ENCODE measurements at regions not wholly inside any gene's neighbourhood (a gene's known extent, or its start where the extent isn't known, plus 50 kb on each side); places are given as distances from the start of the nearest gene placed in this dataset.

DNA sequence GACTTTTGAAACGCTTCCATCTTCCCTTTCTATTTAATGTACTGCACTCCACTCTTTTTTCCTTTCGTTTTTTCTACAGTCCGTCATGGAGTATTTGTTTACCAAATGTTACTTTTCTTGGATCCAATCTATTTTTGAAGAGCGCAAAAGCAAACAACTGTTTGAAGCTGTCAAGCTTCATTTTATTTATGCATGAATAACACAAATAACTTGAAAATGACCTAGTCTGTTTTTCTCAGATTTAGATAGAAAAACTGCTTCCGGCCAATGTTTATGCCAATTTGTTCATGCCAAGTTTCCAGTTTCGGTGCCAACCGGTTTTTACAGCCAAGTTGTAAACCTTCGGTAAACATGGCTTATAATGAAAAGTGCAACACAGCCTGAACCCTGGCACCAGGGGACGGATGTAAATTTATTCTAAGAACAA lies 150.9 kb upstream of the KLF6 start:
- Histone ChIP-seq H3K9me3 (ENCODE audit: control insufficient read depth in 2 of 3, low read length in 3 of 3) (no peaks in the 10 kb centered on the region), H3K36me3 (ENCODE audit: control insufficient read depth in 2 of 3, insufficient read depth in 3 of 3, low read length in 3 of 3) (no peaks in the 10 kb centered on the region), H3K27ac (ENCODE audit: low read depth, low read length) (no peak overlapping the region), H3K27me3 (ENCODE audit: control insufficient read depth in 2 of 2, insufficient read depth in 2 of 2, low read length in 2 of 2) (no peaks in the 10 kb centered on the region), H3K4me3 (ENCODE audit: low read length) (no peak overlapping the region), H3K4me1 (ENCODE audit: control insufficient read depth in 2 of 2, insufficient read depth in 2 of 2, low read length in 2 of 2) (peaks cover 0 to 5% of the 10 kb centered on the region in 2 donors)
- ChIA-PET CTCF (interaction anchor here (0.6 kb wide), 1 partner anchor 196 kb away, joined by 3 read pairs; no protein-coding TSS in a partner anchor), POLR2A (interaction anchor here (0.6 to 2.2 kb wide), 5 partner anchors 10 to 246 kb away, joined by 3 to 9 read pairs (median 3); partner anchors contain the start of gene KLF6)
- ATAC-seq (no peak), DNase-seq (no peak)
- peaks cover 11 to 61% (median 17%) of the 10 kb centered on the region in 7 donors for H3K4me1 Mint-ChIP-seq
- H3K9me3 Mint-ChIP-seq = peaks cover 0 to 10% (median 0%) of the 10 kb centered on the region in 11 donors
- H3K27ac Mint-ChIP-seq = peak overlapping the region in 5 of 9 donors; percentile 32 to 95 (median 80)
- peaks cover 0 to 37% (median 0%) of the 10 kb centered on the region in 5 donors for H3K36me3 Mint-ChIP-seq
- intact Hi-C loops (cut with micrococcal nuclease) = loop anchor here (1.0 to 10.0 kb wide), 9 partner anchors 13 to 719 kb away; partner anchors contain the start of gene KLF6 (in 1 of the 2)
- peak overlapping the region in 7 of 10 donors; percentile 29 to 80 (median 72) for H3K4me3 Mint-ChIP-seq
- H3K27me3 Mint-ChIP-seq = no peaks in the 10 kb centered on the region

- peak overlapping the region; percentile 32 for H3K4me3 ChIP-seq (ENCODE audit: low read length)
Observed at GRCh38 chr10:3935141-3935540, 150.1 kb upstream of the KLF6 start.

GRCh38 chr10:3933733-3934132 lies 148.7 kb upstream of the KLF6 start:
- H3K27ac ChIP-seq (ENCODE audit: low read depth, low read length) = no peak overlapping the region
- Mint-ChIP-seq H3K27me3 (no peaks in the 10 kb centered on the region), H3K27ac (peak overlapping the region in 1 of 9 donors; percentile 95), H3K4me3 (peak overlapping the region in 1 of 10 donors; percentile 79), H3K4me1 (peaks cover 11 to 69% (median 17%) of the 10 kb centered on the region in 7 donors), H3K9me3 (peaks cover 0 to 7% (median 0%) of the 10 kb centered on the region in 11 donors), H3K36me3 (peaks cover 0 to 35% (median 0%) of the 10 kb centered on the region in 5 donors)
- H3K4me3 ChIP-seq (ENCODE audit: low read length) = no peak overlapping the region
- intact Hi-C loops (cut with micrococcal nuclease) = loop anchor here in 1 of 2 donors (1.0 to 10.0 kb wide), 7 partner anchors 30 to 721 kb away; partner anchors contain the start of gene KLF6
- ChIA-PET POLR2A (interaction anchor here (0.7 to 2.2 kb wide), 2 partner anchors 39 to 148 kb away, joined by 4 to 9 read pairs; partner anchors contain the start of gene KLF6), CTCF (no interaction called here)
- ATAC-seq = no peak
- no peaks in the 10 kb centered on the region for H3K27me3 ChIP-seq (ENCODE audit: control insufficient read depth in 2 of 2, insufficient read depth in 2 of 2, low read length in 2 of 2)
- peaks cover 0 to 5% of the 10 kb centered on the region in 2 donors for H3K4me1 ChIP-seq (ENCODE audit: control insufficient read depth in 2 of 2, insufficient read depth in 2 of 2, low read length in 2 of 2)
- H3K9me3 ChIP-seq (ENCODE audit: control insufficient read depth in 2 of 3, low read length in 3 of 3) = no peaks in the 10 kb centered on the region
- no peaks in the 10 kb centered on the region for H3K36me3 ChIP-seq (ENCODE audit: control insufficient read depth in 2 of 3, insufficient read depth in 3 of 3, low read length in 3 of 3)
- DNase-seq = no peak

More at GRCh38 chr10:3935141-3935540, 150.1 kb upstream of the KLF6 start:
- Histone ChIP-seq H3K9me3 (ENCODE audit: control insufficient read depth in 2 of 3, low read length in 3 of 3) (no peaks in the 10 kb centered on the region), H3K27me3 (ENCODE audit: control insufficient read depth in 2 of 2, insufficient read depth in 2 of 2, low read length in 2 of 2) (no peaks in the 10 kb centered on the region), H3K27ac (ENCODE audit: low read depth, low read length) (peak overlapping the region; percentile 43), H3K36me3 (ENCODE audit: control insufficient read depth in 2 of 3, insufficient read depth in 3 of 3, low read length in 3 of 3) (no peaks in the 10 kb centered on the region), H3K4me1 (ENCODE audit: control insufficient read depth in 2 of 2, insufficient read depth in 2 of 2, low read length in 2 of 2) (peaks cover 0 to 5% of the 10 kb centered on the region in 2 donors)
- intact Hi-C loops (cut with micrococcal nuclease) = loop anchor here (1.0 to 10.0 kb wide), 9 partner anchors 14 to 720 kb away; partner anchors contain the start of gene KLF6 (in 1 of the 2)
- Mint-ChIP-seq H3K27ac (peak overlapping the region; percentile 67 to 95 (median 86)), H3K36me3 (peaks cover 0 to 33% (median 0%) of the 10 kb centered on the region in 5 donors), H3K4me3 (peak overlapping the region; percentile 43 to 83 (median 78)), H3K4me1 (peaks cover 11 to 61% (median 17%) of the 10 kb centered on the region in 7 donors), H3K9me3 (peaks cover 0 to 7% (median 0%) of the 10 kb centered on the region in 11 donors), H3K27me3 (no peaks in the 10 kb centered on the region)
- peak in 6 of 9 donors; percentile 4 to 73 (median 22) for DNase-seq
- peak; percentile 84 for ATAC-seq
- CTCF ChIA-PET = interaction anchor here (0.7 kb wide), 1 partner anchor 13 kb away, joined by 4 read pairs; no protein-coding TSS in a partner anchor
- POLR2A ChIA-PET = interaction anchor here (0.7 to 2.2 kb wide), 6 partner anchors 9 to 247 kb away, joined by 3 to 9 read pairs (median 3); partner anchors contain the start of gene KLF6

- Mint-ChIP-seq H3K36me3 (peaks cover 0 to 35% (median 0%) of the 10 kb centered on the region in 5 donors), H3K4me3 (peak overlapping the region in 1 of 10 donors; percentile 78), H3K27me3 (no peaks in the 10 kb centered on the region), H3K4me1 (peaks cover 11 to 72% (median 17%) of the 10 kb centered on the region in 7 donors), H3K9me3 (peaks cover 0 to 7% (median 0%) of the 10 kb centered on the region in 11 donors), H3K27ac (peak overlapping the region in 1 of 9 donors; percentile 95)
- ChIA-PET POLR2A (interaction anchor here (0.7 to 0.9 kb wide), 2 partner anchors 9 to 176 kb away, joined by 3 read pairs; no protein-coding TSS in a partner anchor), CTCF (no interaction called here)
- Histone ChIP-seq H3K27ac (ENCODE audit: low read depth, low read length) (no peak overlapping the region), H3K4me1 (ENCODE audit: control insufficient read depth in 2 of 2, insufficient read depth in 2 of 2, low read length in 2 of 2) (peaks cover 0 to 5% of the 10 kb centered on the region in 2 donors), H3K36me3 (ENCODE audit: control insufficient read depth in 2 of 3, insufficient read depth in 3 of 3, low read length in 3 of 3) (no peaks in the 10 kb centered on the region), H3K27me3 (ENCODE audit: control insufficient read depth in 2 of 2, insufficient read depth in 2 of 2, low read length in 2 of 2) (no peaks in the 10 kb centered on the region), H3K9me3 (ENCODE audit: control insufficient read depth in 2 of 3, low read length in 3 of 3) (no peaks in the 10 kb centered on the region), H3K4me3 (ENCODE audit: low read length) (no peak overlapping the region)
- ATAC-seq (no peak), DNase-seq (no peak)
- intact Hi-C loops (cut with micrococcal nuclease) = loop anchor here in 1 of 2 donors (1.0 to 10.0 kb wide), 3 partner anchors 31 to 722 kb away; no protein-coding TSS in a partner anchor
Observed at GRCh38 chr10:3932597-3933375, 147.8 kb upstream of the KLF6 start.

DNA sequence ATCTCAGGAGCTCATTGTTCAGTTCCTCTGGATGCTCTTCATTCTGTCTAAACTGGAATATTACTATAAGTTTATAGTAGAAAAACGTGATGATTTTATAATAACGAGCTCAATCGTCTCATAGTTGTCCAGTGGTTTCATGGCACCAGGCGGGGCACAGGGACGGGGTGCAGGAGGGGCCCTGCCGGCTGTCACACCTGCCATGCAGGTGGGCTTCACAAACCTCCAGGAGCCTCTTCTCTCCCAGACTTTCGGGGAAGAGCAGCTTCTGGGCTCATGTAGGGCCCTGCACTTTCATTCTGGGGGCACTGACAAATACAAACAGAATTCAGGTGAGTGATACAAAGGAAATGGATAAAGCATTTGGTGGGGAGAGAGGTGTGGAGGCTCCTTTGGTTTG lies 146.9 kb upstream of the KLF6 start:
- Mint-ChIP-seq H3K4me3 (peak overlapping the region in 1 of 10 donors; percentile 32), H3K27ac (peak overlapping the region in 2 of 9 donors; percentile 15 to 78), H3K4me1 (peaks cover 11 to 68% (median 17%) of the 10 kb centered on the region in 7 donors), H3K27me3 (no peaks in the 10 kb centered on the region), H3K9me3 (peaks cover 0 to 4% (median 0%) of the 10 kb centered on the region in 11 donors), H3K36me3 (peaks cover 0 to 32% (median 0%) of the 10 kb centered on the region in 5 donors)
- Histone ChIP-seq H3K9me3 (ENCODE audit: control insufficient read depth in 2 of 3, low read length in 3 of 3) (no peaks in the 10 kb centered on the region), H3K36me3 (ENCODE audit: control insufficient read depth in 2 of 3, insufficient read depth in 3 of 3, low read length in 3 of 3) (no peaks in the 10 kb centered on the region), H3K4me1 (ENCODE audit: control insufficient read depth in 2 of 2, insufficient read depth in 2 of 2, low read length in 2 of 2) (peaks cover 0 to 5% of the 10 kb centered on the region in 2 donors), H3K27me3 (ENCODE audit: control insufficient read depth in 2 of 2, insufficient read depth in 2 of 2, low read length in 2 of 2) (no peaks in the 10 kb centered on the region), H3K4me3 (ENCODE audit: low read length) (no peak overlapping the region), H3K27ac (ENCODE audit: low read depth, low read length) (no peak overlapping the region)
- ATAC-seq = no peak
- ChIA-PET CTCF (no interaction called here), POLR2A (interaction anchor here (0.7 kb wide), 1 partner anchor 139 kb away, joined by 3 read pairs; no protein-coding TSS in a partner anchor)
- intact Hi-C loops (cut with micrococcal nuclease) = loop anchor here in 1 of 2 donors (5.0 to 10.0 kb wide), 2 partner anchors 40 to 723 kb away; no protein-coding TSS in a partner anchor
- no peak for DNase-seq

DNA sequence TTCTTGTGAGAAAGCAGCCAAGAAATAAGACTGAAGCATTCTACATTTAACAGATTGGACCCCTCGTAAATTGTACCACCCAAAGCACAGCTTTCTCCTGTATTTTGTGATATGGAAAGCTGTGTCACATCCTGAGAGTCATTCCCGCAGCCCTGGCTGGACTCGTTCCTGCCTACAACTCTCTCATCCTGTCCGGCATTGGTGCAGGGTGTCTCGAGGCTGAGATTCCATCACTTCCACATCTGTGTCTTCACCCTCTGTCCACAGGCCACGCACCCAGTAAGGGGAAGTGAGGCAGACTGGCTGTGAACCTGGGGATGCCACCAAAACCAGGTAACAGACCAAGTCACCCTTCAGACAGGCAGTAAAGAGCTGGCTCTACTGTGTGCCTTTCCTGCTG lies 146.2 kb upstream of the KLF6 start:
- Histone ChIP-seq H3K4me3 (ENCODE audit: low read length) (no peak overlapping the region), H3K4me1 (ENCODE audit: control insufficient read depth in 2 of 2, insufficient read depth in 2 of 2, low read length in 2 of 2) (peaks cover 0 to 5% of the 10 kb centered on the region in 2 donors), H3K27ac (ENCODE audit: low read depth, low read length) (no peak overlapping the region), H3K27me3 (ENCODE audit: control insufficient read depth in 2 of 2, insufficient read depth in 2 of 2, low read length in 2 of 2) (no peaks in the 10 kb centered on the region), H3K9me3 (ENCODE audit: control insufficient read depth in 2 of 3, low read length in 3 of 3) (no peaks in the 10 kb centered on the region), H3K36me3 (ENCODE audit: control insufficient read depth in 2 of 3, insufficient read depth in 3 of 3, low read length in 3 of 3) (no peaks in the 10 kb centered on the region)
- Mint-ChIP-seq H3K27ac (peak overlapping the region in 1 of 9 donors; percentile 78), H3K4me1 (peaks cover 11 to 67% (median 14%) of the 10 kb centered on the region in 7 donors), H3K4me3 (no peak overlapping the region), H3K9me3 (peaks cover 0 to 4% (median 0%) of the 10 kb centered on the region in 11 donors), H3K27me3 (no peaks in the 10 kb centered on the region), H3K36me3 (peaks cover 0 to 28% (median 0%) of the 10 kb centered on the region in 5 donors)
- POLR2A ChIA-PET = interaction anchor here (0.7 kb wide), 1 partner anchor 138 kb away, joined by 3 read pairs; no protein-coding TSS in a partner anchor
- intact Hi-C loops (cut with micrococcal nuclease) = loop anchor here in 1 of 2 donors (5.0 to 10.0 kb wide), 2 partner anchors 39 to 724 kb away; no protein-coding TSS in a partner anchor
- CTCF ChIA-PET = no interaction called here
- ATAC-seq (no peak), DNase-seq (no peak)

All from naive thymus-derived CD4-positive, alpha-beta T cell (primary cell).